GM12891 (cell line): ENCODE measurements at regions not wholly inside any gene's neighbourhood (a gene's known extent, or its start where the extent isn't known, plus 50 kb on each side); places are given as distances from the start of the nearest gene placed in this dataset.

ENCODE experiments used
- PAX5 ChIP-seq: IDR thresholded peaks from 2 replicates; pipeline ENCODE4 v1.6.1; 2011; ENCODE audit warnings: low read length, moderate library complexity, mild to moderate bottlenecking; ENCODE audit not compliant: insufficient read depth, severe bottlenecking
- POLR2A ChIP-seq: IDR thresholded peaks from 2 replicates; pipeline ENCODE4 v1.6.1; 2011; ENCODE audit warnings: low read depth, low read length, control low read depth
- POLR2AphosphoS5 ChIP-seq: IDR thresholded peaks from 2 replicates; pipeline ENCODE4 v1.6.1; 2011; ENCODE audit warnings: low read depth, low read length, control low read depth

DNA sequence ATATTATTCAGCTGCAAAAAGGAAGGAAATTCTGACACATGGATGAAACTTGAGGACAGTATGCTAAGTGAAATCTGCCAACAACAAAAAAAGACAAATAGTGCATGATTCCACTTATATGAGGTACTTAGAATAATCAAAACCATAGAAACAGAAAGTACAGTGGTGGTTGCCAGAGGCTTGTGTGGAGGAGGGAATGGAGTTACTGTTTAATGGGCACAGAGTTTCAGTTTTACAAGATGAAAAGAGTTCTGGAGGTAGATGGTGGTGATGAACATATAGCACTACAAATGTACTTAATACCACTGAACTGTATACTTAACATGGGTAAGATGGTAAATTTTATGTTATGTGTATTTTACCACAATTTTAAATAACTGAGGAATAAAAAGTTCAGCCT, 212.0 kb upstream of the KLF3 start:
- TF ChIP-seq POLR2AphosphoS5 (no peak), POLR2A (no peak), PAX5 (no peak)
